GM18519 (cell line): ENCODE measurements at regions not wholly inside any gene's neighbourhood (a gene's known extent, or its start where the extent isn't known, plus 50 kb on each side); places are given as distances from the start of the nearest gene placed in this dataset.

ENCODE experiments used
- ATAC-seq: cut with Tn5 transposase; IDR thresholded peaks from one replicate; pipeline ENCODE4 v1.9.1; 2021; ENCODE audit warnings: mild to moderate bottlenecking, moderate library complexity; ENCODE audit not compliant: unreplicated experiment, low FRiP score

- ATAC-seq: no peak
Measured at GRCh38 chr4:181365671-181366070, 877.5 kb upstream of the TENM3 start.

- ATAC-seq: no peak
Measured at GRCh38 chr4:181372014-181372413, 871.2 kb upstream of the TENM3 start.

- no peak for ATAC-seq
Measured at GRCh38 chr4:181376058-181376457, 867.1 kb upstream of the TENM3 start.

- no peak for ATAC-seq
Measured at GRCh38 chr4:181388061-181388460, 855.1 kb upstream of the TENM3 start.

GRCh38 chr4:181416966-181417365, 826.2 kb upstream of the TENM3 start:
- no peak for ATAC-seq

- no peak for ATAC-seq
Measured at GRCh38 chr4:181418496-181418895, 824.7 kb upstream of the TENM3 start.

- no peak for ATAC-seq
Measured at GRCh38 chr4:181420950-181421349, 822.3 kb upstream of the TENM3 start.

- ATAC-seq: no peak
Measured at GRCh38 chr4:181424362-181425016, 818.7 kb upstream of the TENM3 start.

- no peak for ATAC-seq
Measured at GRCh38 chr4:181427076-181427475, 816.1 kb upstream of the TENM3 start.

GRCh38 chr4:181431006-181431405, 812.2 kb upstream of the TENM3 start:
- ATAC-seq: no peak

- no peak for ATAC-seq
Measured at GRCh38 chr4:181431661-181432060, 811.5 kb upstream of the TENM3 start.

- no peak for ATAC-seq
Measured at GRCh38 chr4:181432335-181432734, 810.9 kb upstream of the TENM3 start.

GRCh38 chr4:181437895-181438294, 805.3 kb upstream of the TENM3 start:
- ATAC-seq: no peak

- no peak for ATAC-seq
Measured at GRCh38 chr4:181438641-181439040, 804.6 kb upstream of the TENM3 start.

GRCh38 chr4:181443021-181443420, 800.2 kb upstream of the TENM3 start:
- ATAC-seq: no peak

- no peak for ATAC-seq
Measured at GRCh38 chr4:181465826-181466225, 777.4 kb upstream of the TENM3 start.

- ATAC-seq: no peak
Measured at GRCh38 chr4:181468451-181468850, 774.8 kb upstream of the TENM3 start.

GRCh38 chr4:181470306-181470705, 772.9 kb upstream of the TENM3 start:
- ATAC-seq: no peak

- no peak for ATAC-seq
Measured at GRCh38 chr4:181475359-181475758, 767.8 kb upstream of the TENM3 start.

GRCh38 chr4:181475781-181476507, 767.3 kb upstream of the TENM3 start:
- no peak for ATAC-seq

GRCh38 chr4:181476508-181476890, 766.7 kb upstream of the TENM3 start:
- ATAC-seq: no peak

GRCh38 chr4:181477591-181477990, 765.6 kb upstream of the TENM3 start:
- no peak for ATAC-seq
